ENCODE measurements at regions not wholly inside any gene's neighbourhood (a gene's known extent, or its start where the extent isn't known, plus 50 kb on each side); places are given as distances from the start of the nearest gene placed in this dataset.

GRCh38 chr2:167506395-167506794, 618.1 kb downstream of the XIRP2 start:
- Mint-ChIP-seq H3K27me3 (no peaks in the 10 kb centered on the region), H3K27ac (no peak overlapping the region), H3K4me1 (no peaks in the 10 kb centered on the region), H3K9me3 (ENCODE audit: insufficient read depth) (no peaks in the 10 kb centered on the region), H3K4me3 (no peak overlapping the region)
- Histone ChIP-seq H3K9me3 (ENCODE audit: control extremely low read depth in 1 of 3, control insufficient read depth in 2 of 3, insufficient read depth in 1 of 3, low read length in 2 of 3) (no peaks in the 10 kb centered on the region), H2AFZ (ENCODE audit: insufficient read depth, low read depth, low read length, poor library complexity, severe bottlenecking) (no peak overlapping the region), H3K4me2 (replicated peaks; ENCODE audit: low read depth, low read length, poor library complexity, severe bottlenecking) (no peak overlapping the region), H3K4me3 (ENCODE audit: control extremely low read depth in 1 of 5, extremely low read depth in 1 of 5, insufficient read depth in 1 of 5, low read depth in 2 of 5, low read length in 4 of 5) (no peak overlapping the region), H3K36me3 (replicated peaks in 1 of 2; ENCODE audit: control extremely low read depth in 1 of 2, control insufficient read depth in 1 of 2, extremely low read depth in 1 of 2, insufficient read depth in 2 of 2, low read length in 1 of 2) (no peaks in the 10 kb centered on the region), H3K9ac (ENCODE audit: low read length) (no peak overlapping the region), H3K79me2 (ENCODE audit: control insufficient read depth, insufficient read depth, low read length) (no peaks in the 10 kb centered on the region), H3K27me3 (replicated peaks in 1 of 4; ENCODE audit: control extremely low read depth in 1 of 4, control insufficient read depth in 3 of 4, insufficient read depth in 4 of 4, low read length in 3 of 4) (no peaks in the 10 kb centered on the region), H3K4me1 (ENCODE audit: control insufficient read depth in 2 of 2, insufficient read depth in 2 of 2, low read length in 2 of 2) (no peaks in the 10 kb centered on the region), H3K27ac (ENCODE audit: low read length in 2 of 2) (no peak overlapping the region), H4K20me1 (ENCODE audit: control insufficient read depth, insufficient read depth, low read length, poor library complexity, severe bottlenecking) (no peaks in the 10 kb centered on the region)
- ATAC-seq (ENCODE audit: low read depth) (no peak), DNase-seq (no peak)
- intact Hi-C loops (cut with micrococcal nuclease): no loop called here
- ChIA-PET POLR2A (no interaction called here), CTCF (no interaction called here)
- WGBS (ENCODE audit: insufficient coverage): no CpG with 5 or more reads among the region's 1 CpG
- TF ChIP-seq EZH2 (IDR thresholded peaks at IDR 0.05; ENCODE audit: borderline replicate concordance, insufficient read depth, low read depth, low read length, poor library complexity, severe bottlenecking) (no peak), CTCF (IDR thresholded peaks at IDR 0.05) (no peak)

DNA sequence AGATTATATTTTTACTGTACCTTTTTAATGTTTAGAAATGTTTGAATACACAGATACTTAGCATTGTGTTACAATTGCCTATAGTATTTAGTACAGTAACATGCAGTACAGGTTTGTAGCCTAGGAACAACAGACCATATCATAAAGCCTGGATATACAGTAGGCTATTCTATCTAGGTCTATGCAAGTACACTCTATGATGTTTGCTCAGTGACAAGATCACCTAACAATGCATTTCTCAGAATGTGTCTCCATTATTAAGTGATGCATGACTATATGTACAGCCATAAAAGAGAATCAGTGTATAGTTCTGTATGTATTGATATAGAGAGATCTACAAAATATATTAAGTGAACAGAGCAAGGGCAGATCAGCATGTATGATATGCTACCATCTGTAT, 616.4 kb downstream of the XIRP2 start:
- Histone ChIP-seq H3K9ac (ENCODE audit: low read length) (no peak overlapping the region), H3K4me2 (replicated peaks; ENCODE audit: low read depth, low read length, poor library complexity, severe bottlenecking) (no peak overlapping the region), H3K4me3 (ENCODE audit: control extremely low read depth in 1 of 5, extremely low read depth in 1 of 5, insufficient read depth in 1 of 5, low read depth in 2 of 5, low read length in 4 of 5) (no peak overlapping the region), H4K20me1 (ENCODE audit: control insufficient read depth, insufficient read depth, low read length, poor library complexity, severe bottlenecking) (no peaks in the 10 kb centered on the region), H3K4me1 (ENCODE audit: control insufficient read depth in 2 of 2, insufficient read depth in 2 of 2, low read length in 2 of 2) (no peaks in the 10 kb centered on the region), H3K36me3 (replicated peaks in 1 of 2; ENCODE audit: control extremely low read depth in 1 of 2, control insufficient read depth in 1 of 2, extremely low read depth in 1 of 2, insufficient read depth in 2 of 2, low read length in 1 of 2) (no peaks in the 10 kb centered on the region), H3K27me3 (replicated peaks in 1 of 4; ENCODE audit: control extremely low read depth in 1 of 4, control insufficient read depth in 3 of 4, insufficient read depth in 4 of 4, low read length in 3 of 4) (no peaks in the 10 kb centered on the region), H2AFZ (ENCODE audit: insufficient read depth, low read depth, low read length, poor library complexity, severe bottlenecking) (no peak overlapping the region), H3K27ac (ENCODE audit: low read length in 2 of 2) (no peak overlapping the region), H3K9me3 (ENCODE audit: control extremely low read depth in 1 of 3, control insufficient read depth in 2 of 3, insufficient read depth in 1 of 3, low read length in 2 of 3) (no peaks in the 10 kb centered on the region), H3K79me2 (ENCODE audit: control insufficient read depth, insufficient read depth, low read length) (no peaks in the 10 kb centered on the region)
- no peaks in the 10 kb centered on the region for H3K27me3 Mint-ChIP-seq
- H3K27ac Mint-ChIP-seq: no peak overlapping the region
- intact Hi-C loops (cut with micrococcal nuclease): no loop called here
- no peak for DNase-seq
- H3K4me1 Mint-ChIP-seq: no peaks in the 10 kb centered on the region
- POLR2A ChIA-PET: no interaction called here
- H3K9me3 Mint-ChIP-seq (ENCODE audit: insufficient read depth): no peaks in the 10 kb centered on the region
- no peak overlapping the region for H3K4me3 Mint-ChIP-seq
- TF ChIP-seq EZH2 (IDR thresholded peaks at IDR 0.05; ENCODE audit: borderline replicate concordance, insufficient read depth, low read depth, low read length, poor library complexity, severe bottlenecking): no peak
- no peak for TF ChIP-seq CTCF (IDR thresholded peaks at IDR 0.05)
- ATAC-seq (ENCODE audit: low read depth): no peak
- CTCF ChIA-PET: no interaction called here
